SK-N-SH (cell line): ENCODE measurements at regions not wholly inside any gene's neighbourhood (a gene's known extent, or its start where the extent isn't known, plus 50 kb on each side); places are given as distances from the start of the nearest gene placed in this dataset.

Source experiments
- CTCF ChIA-PET: fragments of 300-600, 350-600 bp; formaldehyde crosslinking; extraction: SDS; loops from one replicate; lab custom pipeline; 2021; lab: Yijun Ruan, JAX
- POLR2A ChIA-PET: fragments of 350-600 bp; sonication (Branson Sonifier 250); formaldehyde crosslinking; extraction: SDS; loops from one replicate; lab custom pipeline; 2020; ENCODE audit warnings: antibody characterized with exemption, inconsistent platforms; lab: Yijun Ruan, JAX
- DNase-seq: peaks from one replicate; pipeline ENCODE4 v3.0.0; 2012
- H2AFZ ChIP-seq: fragments of 200-600 bp; sonication (generic); 2 replicates; pipeline ENCODE4 v1.8.1; 2016; ENCODE audit warnings: antibody characterized with exemption, mild to moderate bottlenecking, low read depth
- H3F3A ChIP-seq: fragments of 200-600 bp; sonication (generic); replicated peaks from 2 replicates; pipeline ENCODE3; 2016; ENCODE audit warnings: antibody characterized with exemption, mild to moderate bottlenecking; ENCODE audit not compliant: insufficient read depth
- H3K27ac ChIP-seq, 2 experiments: fragments of 200-500 bp in 1 of 2; fragments of 200-600 bp in 1 of 2; sonication (Bioruptor generic) in 1 of 2; sonication (generic), shearing (Covaris generic) in 1 of 2; 2 replicates each; pipeline versions ENCODE4 v1.5.1 to v1.6.1; 2014 to 2016; ENCODE audit warnings: low read depth in 2 of 2, inconsistent platforms in 1 of 2, low read length in 1 of 2, mild to moderate bottlenecking in 1 of 2, mixed read lengths in 1 of 2
- H3K27me3 ChIP-seq: fragments of 200-600 bp; sonication (generic), shearing (Covaris generic); 2 replicates; pipeline ENCODE4 v1.6.1; 2016; ENCODE audit warnings: mixed run types; ENCODE audit not compliant: insufficient read depth
- H3K36me3 ChIP-seq, 2 experiments: fragments of 200-500 bp in 1 of 2; fragments of 200-600 bp in 1 of 2; sonication (Bioruptor generic) in 1 of 2; sonication (generic) in 1 of 2; replicated peaks in 1 of 2; 2 replicates each; pipeline versions ENCODE3 to v1.5.1; 2014 to 2016; ENCODE audit warnings: low read length in 1 of 2, mild to moderate bottlenecking in 1 of 2; ENCODE audit not compliant: insufficient read depth in 2 of 2, control insufficient read depth in 1 of 2
- H3K4me1 ChIP-seq, 2 experiments: fragments of 200-500 bp in 1 of 2; fragments of 200-600 bp in 1 of 2; sonication (Bioruptor generic) in 1 of 2; sonication (generic), shearing (Covaris generic) in 1 of 2; 2 replicates each; pipeline versions ENCODE4 v1.5.1 to v1.6.1; 2014 to 2016; ENCODE audit warnings: low read depth in 1 of 2, low read length in 1 of 2, mixed run types in 1 of 2; ENCODE audit not compliant: insufficient read depth in 2 of 2, control insufficient read depth in 1 of 2
- H3K4me2 ChIP-seq: fragments of 200-600 bp; sonication (generic), shearing (Covaris generic); 2 replicates; pipeline ENCODE4 v1.6.1; 2017; ENCODE audit warnings: mixed run types
- H3K4me3 ChIP-seq, 2 experiments: fragments of 200-500 bp in 1 of 2; fragments of 200-600 bp in 1 of 2; sonication (Bioruptor generic) in 1 of 2; sonication (generic), shearing (Covaris generic) in 1 of 2; 2 replicates each; pipeline versions ENCODE4 v1.5.1 to v1.8.1; 2014 to 2016; ENCODE audit warnings: low read depth in 2 of 2, inconsistent platforms in 1 of 2, low read length in 1 of 2, mild to moderate bottlenecking in 1 of 2, mixed read lengths in 1 of 2, moderate library complexity in 1 of 2
- H3K79me2 ChIP-seq: fragments of 200-600 bp; sonication (generic); 2 replicates; pipeline ENCODE4 v1.8.1; 2017; ENCODE audit warnings: mild to moderate bottlenecking; ENCODE audit not compliant: insufficient read depth
- H3K9ac ChIP-seq: fragments of 200-600 bp; sonication (generic); 2 replicates; pipeline ENCODE4 v1.6.1; 2017; ENCODE audit warnings: mixed run types
- H3K9me2 ChIP-seq: fragments of 200-600 bp; sonication (generic); 2 replicates; pipeline ENCODE4 v1.6.1; 2017; ENCODE audit warnings: mixed run types
- H3K9me3 ChIP-seq: fragments of 200-600 bp; sonication (generic); 2 replicates; pipeline ENCODE4 v1.6.1; 2017; ENCODE audit warnings: mixed run types, mild to moderate bottlenecking, moderate library complexity
- H4K20me1 ChIP-seq: fragments of 200-600 bp; sonication (generic); 2 replicates; pipeline ENCODE4 v1.6.1; 2017; ENCODE audit warnings: mild to moderate bottlenecking, mixed run types; ENCODE audit not compliant: insufficient read depth
- ELF1 ChIP-seq: IDR thresholded peaks from 2 replicates; pipeline ENCODE4 v1.4.0; 2012
- EP300 ChIP-seq, 2 experiments: IDR thresholded peaks; 2 replicates each; pipeline versions ENCODE4 v1.4.0 to v1.6.1; 2012; ENCODE audit warnings: borderline replicate concordance in 1 of 2, low read depth in 1 of 2, low read length in 1 of 2
- FOXM1 ChIP-seq: IDR thresholded peaks from 2 replicates; pipeline ENCODE4 v1.4.0; 2012; ENCODE audit warnings: low read depth, mild to moderate bottlenecking
- GABPA ChIP-seq: IDR thresholded peaks from 2 replicates; pipeline ENCODE4 v1.4.0; 2012; ENCODE audit warnings: low read depth, mild to moderate bottlenecking
- GATA2 ChIP-seq: sonication (generic); formaldehyde crosslinking; IDR thresholded peaks from 2 replicates; pipeline ENCODE4 v1.5.0; 2020; ENCODE audit warnings: mild to moderate bottlenecking, missing genetic modification reagents
- MEF2A ChIP-seq: IDR thresholded peaks from 2 replicates; pipeline ENCODE4 v1.4.0; 2012; ENCODE audit warnings: low read depth, borderline replicate concordance
- MXI1 ChIP-seq: IDR thresholded peaks from 2 replicates; pipeline ENCODE4 v1.6.1; 2012; ENCODE audit warnings: mild to moderate bottlenecking, low read depth, low read length, improper control_type of control experiment
- NFIC ChIP-seq: IDR thresholded peaks from 2 replicates; pipeline ENCODE4 v1.4.0; 2012; ENCODE audit warnings: borderline replicate concordance
- NRF1 ChIP-seq: IDR thresholded peaks from 2 replicates; pipeline ENCODE4 v1.6.1; 2012; ENCODE audit warnings: low read depth, mild to moderate bottlenecking, low read length
- RAD21 ChIP-seq: IDR thresholded peaks from 2 replicates; pipeline ENCODE4 v1.6.1; 2012; ENCODE audit warnings: mild to moderate bottlenecking, low read length
- RFX5 ChIP-seq: IDR thresholded peaks from 2 replicates; pipeline ENCODE4 v1.6.1; 2012; ENCODE audit warnings: mild to moderate bottlenecking, improper control_type of control experiment, low read length
- RXRA ChIP-seq: IDR thresholded peaks from 2 replicates; pipeline ENCODE4 v1.4.0; 2012; ENCODE audit warnings: low read depth, mild to moderate bottlenecking, borderline replicate concordance
- SIN3A ChIP-seq: IDR thresholded peaks from 2 replicates; pipeline ENCODE4 v1.6.1; 2012; ENCODE audit warnings: low read depth, mild to moderate bottlenecking, low read length, moderate library complexity, borderline replicate concordance
- TAF1 ChIP-seq: IDR thresholded peaks from 2 replicates; pipeline ENCODE4 v1.6.1; 2012; ENCODE audit warnings: low read depth, mild to moderate bottlenecking, low read length, moderate library complexity, borderline replicate concordance
- TCF12 ChIP-seq: IDR thresholded peaks from 2 replicates; pipeline ENCODE4 v1.4.0; 2012
- WGBS: methylation state at CpG from one replicate; pipeline ENCODE4 v1.1.6; 2017; ENCODE audit warnings: low lambda C conversion rate; 5-methylcytosine and 5-hydroxymethylcytosine counted together
- TF ChIP-seq, protein P1 (sequence below): fragments of 200-600 bp; sonication (generic); IDR thresholded peaks from 2 replicates; pipeline ENCODE4 v1.6.1; 2017; ENCODE audit warnings: antibody characterized with exemption, mild to moderate bottlenecking, moderate library complexity
- TF ChIP-seq, protein P2 (sequence below): fragments of 150-350 bp; IDR thresholded peaks from 2 replicates; pipeline ENCODE4 v1.6.1; 2016; ENCODE audit warnings: mild to moderate bottlenecking, low read depth, low read length

DNA sequence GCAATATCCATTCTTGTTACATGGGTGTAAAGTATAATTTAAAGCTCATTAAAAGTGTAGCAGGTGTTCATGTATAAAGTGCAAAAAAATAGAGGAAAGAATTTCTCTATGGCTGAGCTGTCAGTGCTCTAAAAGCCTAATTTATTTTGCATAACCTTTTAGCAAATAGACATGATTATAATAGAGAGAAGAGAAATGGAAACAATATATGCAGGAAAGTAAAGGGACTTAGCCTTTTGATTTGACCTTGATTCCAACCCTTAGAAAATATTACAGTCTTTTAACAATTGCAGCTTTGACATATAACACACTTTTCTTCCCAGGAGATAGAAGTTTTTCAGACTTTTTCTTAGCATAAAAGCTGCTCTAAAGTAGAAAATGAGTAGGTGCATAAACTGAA is 978.3 kb downstream of the PCDH18 start:
- no peak for TF ChIP-seq MEF2A
- no peak for TF ChIP-seq RAD21
- no peak for TF ChIP-seq MXI1
- TF ChIP-seq GABPA = no peak
- TF ChIP-seq EP300 (IDR thresholded peaks at IDR 0.05; ENCODE audit: borderline replicate concordance in 1 of 2, low read depth in 1 of 2, low read length in 1 of 2) = no peak
- no peak for TF ChIP-seq FOXM1
- no peak for TF ChIP-seq SIN3A
- no peak overlapping the region for H2AFZ ChIP-seq
- H3K9me3 ChIP-seq = no peaks in the 10 kb centered on the region
- H3F3A ChIP-seq = no peaks in the 10 kb centered on the region
- no peaks in the 10 kb centered on the region for H4K20me1 ChIP-seq
- no peak for DNase-seq
- no peaks in the 10 kb centered on the region for H3K36me3 ChIP-seq
- CTCF ChIA-PET = interaction anchor here (1.6 kb wide), 1 partner anchor 18 kb away, joined by 3 read pairs; no protein-coding TSS in a partner anchor
- POLR2A ChIA-PET = no interaction called here
- H3K27ac ChIP-seq = no peak overlapping the region
- H3K4me1 ChIP-seq = no peaks in the 10 kb centered on the region
- no peak overlapping the region for H3K9ac ChIP-seq
- H3K4me3 ChIP-seq = no peak overlapping the region
- H3K27me3 ChIP-seq = no peaks in the 10 kb centered on the region
- H3K4me2 ChIP-seq = no peak overlapping the region
- no peaks in the 10 kb centered on the region for H3K9me2 ChIP-seq
- H3K79me2 ChIP-seq = no peaks in the 10 kb centered on the region

DNA sequence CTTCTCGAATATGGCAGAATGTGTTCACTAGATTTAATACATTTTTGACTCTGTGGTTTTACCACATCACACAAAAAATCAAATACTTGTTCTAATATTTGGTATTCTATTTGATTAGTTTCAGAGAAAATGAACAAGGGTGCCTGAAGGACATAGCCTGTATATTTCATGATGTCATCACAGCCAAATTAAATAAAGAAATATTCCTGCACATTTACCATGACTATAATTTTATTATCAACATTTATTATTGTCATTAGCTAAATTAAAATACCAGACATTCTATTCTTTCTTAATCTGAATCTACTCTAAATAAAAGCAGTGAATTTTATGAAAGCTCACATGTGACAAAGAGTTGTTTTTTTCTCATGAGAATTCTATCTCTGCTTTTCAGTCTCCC is 980.5 kb downstream of the PCDH18 start:
- H3K4me2 ChIP-seq = no peak overlapping the region
- no peak overlapping the region for H3K4me3 ChIP-seq
- H3K4me1 ChIP-seq = no peaks in the 10 kb centered on the region
- no peaks in the 10 kb centered on the region for H3K9me2 ChIP-seq
- no peaks in the 10 kb centered on the region for H3F3A ChIP-seq
- no peaks in the 10 kb centered on the region for H3K27me3 ChIP-seq
- TF ChIP-seq TCF12 = no peak
- no peak for TF ChIP-seq RFX5
- TF ChIP-seq SIN3A = no peak
- TF ChIP-seq, protein P1, sequence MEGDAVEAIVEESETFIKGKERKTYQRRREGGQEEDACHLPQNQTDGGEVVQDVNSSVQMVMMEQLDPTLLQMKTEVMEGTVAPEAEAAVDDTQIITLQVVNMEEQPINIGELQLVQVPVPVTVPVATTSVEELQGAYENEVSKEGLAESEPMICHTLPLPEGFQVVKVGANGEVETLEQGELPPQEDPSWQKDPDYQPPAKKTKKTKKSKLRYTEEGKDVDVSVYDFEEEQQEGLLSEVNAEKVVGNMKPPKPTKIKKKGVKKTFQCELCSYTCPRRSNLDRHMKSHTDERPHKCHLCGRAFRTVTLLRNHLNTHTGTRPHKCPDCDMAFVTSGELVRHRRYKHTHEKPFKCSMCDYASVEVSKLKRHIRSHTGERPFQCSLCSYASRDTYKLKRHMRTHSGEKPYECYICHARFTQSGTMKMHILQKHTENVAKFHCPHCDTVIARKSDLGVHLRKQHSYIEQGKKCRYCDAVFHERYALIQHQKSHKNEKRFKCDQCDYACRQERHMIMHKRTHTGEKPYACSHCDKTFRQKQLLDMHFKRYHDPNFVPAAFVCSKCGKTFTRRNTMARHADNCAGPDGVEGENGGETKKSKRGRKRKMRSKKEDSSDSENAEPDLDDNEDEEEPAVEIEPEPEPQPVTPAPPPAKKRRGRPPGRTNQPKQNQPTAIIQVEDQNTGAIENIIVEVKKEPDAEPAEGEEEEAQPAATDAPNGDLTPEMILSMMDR = no peak
- no peak for TF ChIP-seq FOXM1
- TF ChIP-seq, protein P2, sequence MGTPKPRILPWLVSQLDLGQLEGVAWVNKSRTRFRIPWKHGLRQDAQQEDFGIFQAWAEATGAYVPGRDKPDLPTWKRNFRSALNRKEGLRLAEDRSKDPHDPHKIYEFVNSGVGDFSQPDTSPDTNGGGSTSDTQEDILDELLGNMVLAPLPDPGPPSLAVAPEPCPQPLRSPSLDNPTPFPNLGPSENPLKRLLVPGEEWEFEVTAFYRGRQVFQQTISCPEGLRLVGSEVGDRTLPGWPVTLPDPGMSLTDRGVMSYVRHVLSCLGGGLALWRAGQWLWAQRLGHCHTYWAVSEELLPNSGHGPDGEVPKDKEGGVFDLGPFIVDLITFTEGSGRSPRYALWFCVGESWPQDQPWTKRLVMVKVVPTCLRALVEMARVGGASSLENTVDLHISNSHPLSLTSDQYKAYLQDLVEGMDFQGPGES = no peak
- no peak for TF ChIP-seq GATA2
- no peak for TF ChIP-seq ELF1
- no peak for TF ChIP-seq GABPA
- no peak for TF ChIP-seq EP300 (IDR thresholded peaks at IDR 0.05; ENCODE audit: borderline replicate concordance in 1 of 2, low read depth in 1 of 2, low read length in 1 of 2)
- TF ChIP-seq RXRA = no peak
- no peak for TF ChIP-seq NFIC
- no peak for TF ChIP-seq NRF1
- no peak for TF ChIP-seq TAF1
- H3K27ac ChIP-seq = no peak overlapping the region
- H2AFZ ChIP-seq = no peak overlapping the region
- no peak for DNase-seq
- no peaks in the 10 kb centered on the region for H3K36me3 ChIP-seq
- H3K9me3 ChIP-seq = no peaks in the 10 kb centered on the region
- WGBS = 25% methylated on average over 1 of the region's 1 CpG
- no peaks in the 10 kb centered on the region for H4K20me1 ChIP-seq
- H3K9ac ChIP-seq = no peak overlapping the region
- ChIA-PET POLR2A (no interaction called here), CTCF (interaction anchor here (0.8 kb wide), 1 partner anchor 10 kb away, joined by 4 read pairs; no protein-coding TSS in a partner anchor)
- no peaks in the 10 kb centered on the region for H3K79me2 ChIP-seq
